ENCODE measurements at regions not wholly inside any gene's neighbourhood (a gene's known extent, or its start where the extent isn't known, plus 50 kb on each side); places are given as distances from the start of the nearest gene placed in this dataset.

DNA sequence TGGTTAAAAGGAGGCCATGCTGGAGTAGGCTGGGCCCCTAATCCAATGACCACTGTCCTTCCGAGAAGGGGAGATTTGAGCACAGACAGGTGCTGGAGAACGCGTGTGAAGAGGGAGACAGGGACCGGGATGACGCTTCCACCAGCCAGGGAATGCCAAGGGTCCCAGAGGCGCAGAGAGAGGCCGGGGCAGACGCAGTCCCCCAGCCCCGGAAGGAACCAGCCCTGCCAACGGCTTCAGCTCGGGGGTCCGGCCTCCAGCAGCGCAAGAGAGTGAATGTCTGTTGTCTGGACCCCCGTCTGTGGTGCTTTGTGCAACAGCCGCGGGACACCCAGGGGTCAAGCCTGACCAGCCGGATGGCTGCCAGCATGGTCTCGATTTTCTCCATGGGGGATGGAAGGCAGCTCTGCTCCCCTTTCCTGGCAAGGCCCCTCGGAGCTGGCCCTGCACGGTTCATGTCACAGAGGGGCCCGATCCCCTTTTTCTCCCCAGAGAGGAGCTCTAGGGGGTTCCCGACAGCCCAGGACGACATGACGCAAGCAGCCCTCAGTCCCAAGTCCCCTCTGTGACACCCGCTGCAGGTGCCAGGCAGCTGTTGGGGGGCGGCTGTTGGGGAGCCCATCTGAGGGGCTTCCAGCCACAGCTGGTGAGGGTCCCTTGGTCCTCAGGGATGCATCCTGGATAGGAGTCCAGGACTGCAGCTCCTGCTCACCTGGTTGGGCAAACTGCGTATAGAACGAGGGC is 73.5 kb downstream of the SIK1 start:
- no peaks in the 10 kb centered on the region for H3K27me3 Mint-ChIP-seq
- H3K36me3 Mint-ChIP-seq: no peaks in the 10 kb centered on the region
- ATAC-seq (replicated peaks): no peak
- no peak for DNase-seq
- no peaks in the 10 kb centered on the region for H3K9me3 Mint-ChIP-seq
- H3K4me3 Mint-ChIP-seq: peak overlapping the region in 1 of 2 donors; percentile 5
- peaks cover 27 to 31% of the 10 kb centered on the region in 2 donors for H3K4me1 Mint-ChIP-seq
- peak overlapping the region; percentile 65 for H3K27ac Mint-ChIP-seq

DNA sequence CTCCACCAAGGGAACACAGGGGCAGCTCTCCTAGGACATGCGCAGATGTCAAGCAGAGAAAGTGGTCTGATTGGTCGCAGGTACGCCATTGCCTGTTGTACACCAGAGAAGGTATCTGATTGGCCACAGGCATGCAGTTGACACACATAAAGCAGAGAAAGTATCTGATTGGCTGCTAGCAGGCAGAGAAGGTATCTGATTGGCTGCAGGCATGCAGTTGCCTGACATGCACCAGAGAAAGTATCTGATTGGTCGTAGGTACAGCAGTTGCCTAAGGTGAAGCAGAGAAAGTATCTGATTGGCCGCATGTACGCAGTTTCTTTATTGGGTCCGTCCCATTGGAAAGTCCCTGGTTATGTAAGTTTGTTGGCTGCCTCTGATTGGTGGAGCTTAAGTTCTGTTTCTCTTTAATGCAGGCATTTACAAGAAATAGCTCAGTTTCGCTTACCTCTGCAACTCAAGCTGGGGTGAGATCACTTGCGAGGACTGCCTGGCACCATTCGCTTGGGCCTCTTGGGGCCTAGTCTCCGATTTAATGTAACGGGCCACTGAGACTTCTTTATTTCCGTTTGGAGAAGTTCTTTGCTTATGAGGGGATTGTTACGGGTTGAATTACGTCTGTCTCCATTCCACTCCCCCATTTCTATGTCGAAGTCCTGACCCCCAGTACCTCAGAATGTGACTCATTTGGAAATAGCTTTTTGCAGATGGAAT is 74.2 kb downstream of the SIK1 start:
- peak overlapping the region; percentile 80 for H3K27ac Mint-ChIP-seq
- peaks cover 26 to 31% of the 10 kb centered on the region in 2 donors for H3K4me1 Mint-ChIP-seq
- H3K36me3 Mint-ChIP-seq: no peaks in the 10 kb centered on the region
- no peaks in the 10 kb centered on the region for H3K9me3 Mint-ChIP-seq
- ATAC-seq (replicated peaks) (peak; percentile 64 to 66), DNase-seq (peak; percentile 26)
- no peaks in the 10 kb centered on the region for H3K27me3 Mint-ChIP-seq
- peak overlapping the region in 1 of 2 donors; percentile 5 for H3K4me3 Mint-ChIP-seq

DNA sequence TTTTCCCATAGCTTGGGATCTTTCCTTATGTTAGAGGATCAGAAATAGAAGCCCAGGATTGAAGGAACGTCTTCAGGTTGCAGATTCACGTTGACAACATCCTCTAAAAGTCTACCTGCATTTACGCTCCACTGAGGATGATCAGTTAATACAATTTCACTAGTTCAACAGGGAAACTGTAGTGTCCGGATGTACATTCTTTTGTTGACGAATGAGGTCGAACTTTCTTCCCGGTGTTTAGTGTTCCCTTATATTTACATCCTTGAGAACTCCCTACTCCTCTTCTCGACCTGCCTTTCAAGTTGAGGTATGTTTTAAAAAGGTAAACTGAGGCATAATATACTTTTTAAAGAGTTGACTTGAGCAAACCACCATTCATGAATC is 74.8 kb downstream of the SIK1 start:
- Mint-ChIP-seq H3K9me3 (no peaks in the 10 kb centered on the region), H3K4me3 (no peak overlapping the region), H3K36me3 (no peaks in the 10 kb centered on the region), H3K27ac (peak overlapping the region; percentile 80), H3K27me3 (no peaks in the 10 kb centered on the region), H3K4me1 (peaks cover 26 to 36% of the 10 kb centered on the region in 2 donors)
- DNase-seq (no peak), ATAC-seq (replicated peaks) (no peak)

DNA sequence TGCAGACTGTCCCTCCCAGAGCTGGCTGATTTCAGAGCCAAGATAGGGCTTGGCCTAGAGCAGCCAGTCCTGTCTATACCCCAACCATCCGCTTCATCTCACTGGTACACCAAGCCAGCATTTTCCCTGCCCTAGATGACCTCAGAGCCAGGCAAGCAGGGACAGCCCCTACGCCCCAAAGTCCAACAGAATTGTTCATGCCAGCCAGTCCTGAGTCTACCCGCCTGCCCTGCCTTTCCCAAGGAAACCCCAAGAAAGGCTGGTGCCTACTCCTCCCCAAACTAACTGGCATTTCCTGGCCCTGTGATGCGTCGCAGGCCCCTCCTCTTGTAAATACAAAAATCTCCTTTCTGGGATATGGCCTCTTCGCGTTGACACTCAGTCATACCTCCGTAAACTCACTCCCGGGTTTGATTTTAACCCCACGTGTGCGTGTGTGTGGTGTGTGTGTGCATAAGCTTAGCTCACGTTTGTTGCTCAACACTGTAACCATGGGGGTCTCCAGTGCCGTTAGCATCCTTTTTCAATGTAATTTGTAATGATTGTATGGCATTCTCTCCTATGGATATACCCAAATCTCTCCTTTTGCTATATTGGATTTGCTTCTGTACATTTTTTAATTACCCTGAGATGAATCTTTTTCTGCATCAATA is 75.3 kb downstream of the SIK1 start:
- ATAC-seq (replicated peaks): no peak
- Mint-ChIP-seq H3K27me3 (no peaks in the 10 kb centered on the region), H3K4me3 (no peak overlapping the region), H3K36me3 (no peaks in the 10 kb centered on the region), H3K4me1 (peaks cover 26 to 35% of the 10 kb centered on the region in 2 donors), H3K9me3 (no peaks in the 10 kb centered on the region), H3K27ac (peak overlapping the region; percentile 2)
- no peak for DNase-seq

DNA sequence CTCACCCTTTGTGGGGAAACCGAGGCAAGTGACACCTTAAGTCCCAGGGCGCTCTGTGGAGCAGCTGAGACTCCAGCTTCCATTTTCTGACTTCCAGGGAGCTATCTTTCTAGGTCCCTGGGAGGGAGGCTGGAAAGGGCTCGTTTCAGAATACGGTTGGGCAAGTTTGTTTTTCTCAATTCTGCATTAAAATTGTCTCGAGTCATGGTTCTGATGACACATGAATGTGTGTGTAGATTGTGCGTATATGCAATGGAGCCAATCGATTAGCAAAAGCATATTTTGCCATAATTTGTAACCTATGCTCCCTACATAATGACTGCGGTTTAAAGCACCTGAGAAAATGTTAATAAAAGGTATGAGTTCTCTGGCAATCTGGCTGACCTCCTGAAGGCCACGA is 77.3 kb downstream of the SIK1 start:
- H3K9me3 Mint-ChIP-seq: no peaks in the 10 kb centered on the region
- no peaks in the 10 kb centered on the region for H3K27me3 Mint-ChIP-seq
- ATAC-seq (replicated peaks) (no peak), DNase-seq (no peak)
- no peak overlapping the region for H3K27ac Mint-ChIP-seq
- H3K4me3 Mint-ChIP-seq: no peak overlapping the region
- H3K36me3 Mint-ChIP-seq: no peaks in the 10 kb centered on the region
- peaks cover 19% of the 10 kb centered on the region in 2 donors for H3K4me1 Mint-ChIP-seq

DNA sequence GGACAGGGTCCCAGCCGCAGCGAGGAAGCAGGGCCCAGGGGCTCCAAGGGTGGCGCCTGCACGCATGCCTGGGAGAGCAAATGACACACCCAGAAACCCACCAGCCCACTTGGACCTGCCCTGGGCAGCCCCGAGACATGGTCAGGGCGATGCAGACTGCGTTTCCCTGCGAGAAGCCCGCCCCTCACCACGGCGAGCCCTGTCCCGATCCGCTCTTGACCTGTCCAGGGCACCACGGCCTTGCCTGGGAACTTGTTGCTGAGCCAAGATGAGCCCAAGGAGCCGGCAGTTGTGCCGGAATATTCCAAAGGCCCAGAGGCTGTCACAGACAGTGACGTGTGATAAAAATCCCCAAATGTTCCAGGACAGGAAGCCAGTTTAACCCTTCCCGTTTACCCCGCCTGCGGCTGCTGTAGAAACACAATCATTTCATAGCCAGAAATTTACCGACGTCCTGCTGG is 78.1 kb downstream of the SIK1 start:
- H3K36me3 Mint-ChIP-seq: no peaks in the 10 kb centered on the region
- H3K4me3 Mint-ChIP-seq: no peak overlapping the region
- peaks cover 16% of the 10 kb centered on the region in 2 donors for H3K4me1 Mint-ChIP-seq
- DNase-seq (no peak), ATAC-seq (replicated peaks) (no peak)
- H3K27ac Mint-ChIP-seq: no peak overlapping the region
- H3K9me3 Mint-ChIP-seq: no peaks in the 10 kb centered on the region
- H3K27me3 Mint-ChIP-seq: no peaks in the 10 kb centered on the region

DNA sequence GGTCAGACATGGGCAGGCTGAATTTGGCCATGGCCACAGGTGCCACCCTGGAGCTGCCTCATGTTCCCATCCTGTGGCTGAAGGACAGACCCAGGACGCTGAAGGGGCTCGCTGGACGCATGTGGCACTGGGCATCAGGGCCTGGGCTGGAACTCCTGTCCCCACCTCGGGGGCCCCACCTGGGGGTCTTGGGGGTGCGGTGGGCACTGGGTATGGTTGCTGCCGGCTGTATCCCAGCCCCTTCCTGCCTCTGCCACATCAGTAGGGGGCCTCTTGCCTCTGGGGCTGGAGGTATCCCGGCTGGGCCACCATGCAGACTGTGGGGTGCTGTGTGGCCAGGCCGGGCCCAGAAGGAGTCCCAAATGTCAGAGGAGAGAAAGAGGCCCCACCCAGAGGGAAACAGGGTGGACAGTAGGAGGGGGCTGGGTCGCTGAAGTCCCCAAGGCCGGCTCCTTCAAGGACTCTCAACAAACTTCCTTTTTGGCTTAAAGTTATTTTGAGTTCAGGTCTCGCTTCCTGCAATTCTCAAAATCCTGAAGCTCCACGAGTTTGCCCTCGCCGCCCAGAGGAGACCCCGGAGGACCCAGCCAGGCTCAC is 78.7 kb downstream of the SIK1 start:
- no peaks in the 10 kb centered on the region for H3K27me3 Mint-ChIP-seq
- no peak for DNase-seq
- H3K9me3 Mint-ChIP-seq: no peaks in the 10 kb centered on the region
- ATAC-seq (replicated peaks): no peak
- no peak overlapping the region for H3K4me3 Mint-ChIP-seq
- H3K4me1 Mint-ChIP-seq: peaks cover 12 to 14% of the 10 kb centered on the region in 2 donors
- no peak overlapping the region for H3K27ac Mint-ChIP-seq
- H3K36me3 Mint-ChIP-seq: no peaks in the 10 kb centered on the region

DNA sequence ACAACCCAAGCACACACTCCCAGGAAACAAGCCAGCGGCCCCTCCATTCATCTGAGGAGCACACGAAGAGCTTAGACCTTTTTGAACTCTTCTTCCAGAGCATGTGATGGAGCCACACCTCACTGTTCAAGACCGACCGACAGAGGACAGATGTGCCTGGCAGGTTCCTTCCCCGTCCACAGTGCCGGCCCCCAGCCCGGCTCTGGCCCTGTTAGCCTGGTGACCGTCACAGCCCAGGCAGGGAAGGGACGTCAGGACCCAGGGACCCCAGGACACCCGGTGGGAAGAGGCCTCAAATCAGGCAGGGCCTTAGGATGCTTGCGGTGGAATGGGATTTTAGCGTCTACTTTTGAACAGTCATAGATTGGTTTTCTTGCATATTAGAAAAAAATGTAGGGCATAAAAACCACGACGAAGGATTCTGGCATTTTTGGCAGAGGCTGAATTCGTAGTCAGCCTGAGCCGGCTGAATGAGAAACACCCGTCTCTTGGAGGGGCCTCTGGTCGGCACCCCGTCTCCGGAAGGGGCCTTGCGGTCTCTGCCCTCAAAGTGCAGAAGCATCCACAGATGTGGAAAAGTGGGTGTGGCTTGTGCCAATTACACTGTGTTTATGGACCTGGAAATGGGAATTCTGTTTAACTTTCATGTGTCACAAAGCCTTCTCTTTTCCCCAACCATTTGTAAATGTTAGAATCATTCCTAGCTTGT is 79.3 kb downstream of the SIK1 start:
- Mint-ChIP-seq H3K9me3 (no peaks in the 10 kb centered on the region), H3K4me1 (peaks cover 6 to 8% of the 10 kb centered on the region in 2 donors), H3K27me3 (no peaks in the 10 kb centered on the region), H3K4me3 (no peak overlapping the region), H3K27ac (no peak overlapping the region), H3K36me3 (no peaks in the 10 kb centered on the region)
- no peak for DNase-seq
- no peak for ATAC-seq (replicated peaks)

DNA sequence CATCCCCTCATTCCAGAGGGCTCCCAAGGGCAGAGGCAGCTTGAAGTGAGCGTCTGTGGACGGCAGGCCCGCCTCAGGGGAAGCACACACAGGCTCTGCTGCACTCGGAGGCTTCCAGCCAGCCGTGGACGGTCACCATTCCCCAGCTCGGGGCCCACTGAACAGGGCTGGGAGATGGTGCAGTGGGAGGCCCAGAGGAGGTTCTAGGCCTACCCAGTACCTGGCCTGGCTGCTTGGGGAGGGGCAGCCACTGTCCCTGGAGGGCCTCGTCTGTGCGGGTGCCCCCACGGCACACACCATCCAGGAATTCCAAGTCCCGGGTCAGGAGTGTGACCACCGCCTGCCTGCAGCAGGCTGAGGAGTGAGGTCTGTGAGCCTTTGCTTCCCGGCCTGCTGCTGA is 80.4 kb downstream of the SIK1 start:
- Mint-ChIP-seq H3K4me3 (no peak overlapping the region), H3K9me3 (no peaks in the 10 kb centered on the region), H3K27ac (no peak overlapping the region), H3K4me1 (peaks cover 5 to 7% of the 10 kb centered on the region in 2 donors), H3K36me3 (no peaks in the 10 kb centered on the region), H3K27me3 (no peaks in the 10 kb centered on the region)
- ATAC-seq (replicated peaks) (no peak), DNase-seq (no peak)

DNA sequence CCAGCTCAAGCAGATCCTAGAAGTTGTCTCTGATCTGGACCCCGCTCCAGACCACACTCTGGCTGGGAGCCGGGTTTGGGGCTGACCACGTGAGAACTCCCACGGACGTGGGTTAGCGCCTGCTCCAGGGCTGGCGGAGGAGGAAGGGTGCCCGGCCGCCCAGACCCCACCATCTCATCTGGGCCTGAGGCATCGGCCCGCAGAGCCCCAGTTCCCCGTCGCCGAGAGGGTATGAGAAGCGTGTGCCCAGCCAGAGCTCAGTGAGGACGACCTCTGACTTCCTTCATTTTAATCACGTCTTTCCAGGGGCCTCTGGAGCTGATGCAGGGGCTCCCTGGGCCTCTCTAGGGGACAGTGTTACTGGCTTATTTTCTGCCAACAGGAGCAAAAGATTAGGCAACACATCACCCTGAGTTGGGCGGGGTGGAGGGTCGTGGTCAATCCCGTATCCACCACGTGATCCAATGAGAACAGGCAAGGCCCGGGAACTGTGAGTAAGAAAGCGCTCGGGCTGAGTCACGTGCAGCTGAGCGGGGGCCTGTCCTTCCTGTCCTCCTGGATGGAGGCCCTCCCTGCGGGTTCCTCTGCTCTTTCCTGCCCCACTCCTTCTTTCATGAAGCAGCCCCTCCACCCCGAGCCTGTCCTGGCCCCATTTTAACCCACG is 81.1 kb downstream of the SIK1 start:
- no peak for DNase-seq
- Mint-ChIP-seq H3K36me3 (no peaks in the 10 kb centered on the region), H3K27ac (no peak overlapping the region), H3K27me3 (peaks cover 0 to 2% of the 10 kb centered on the region in 2 donors), H3K9me3 (no peaks in the 10 kb centered on the region), H3K4me1 (peaks cover 5 to 7% of the 10 kb centered on the region in 2 donors), H3K4me3 (no peak overlapping the region)
- peak in 1 of 2 donors; percentile 20 for ATAC-seq (replicated peaks)

DNA sequence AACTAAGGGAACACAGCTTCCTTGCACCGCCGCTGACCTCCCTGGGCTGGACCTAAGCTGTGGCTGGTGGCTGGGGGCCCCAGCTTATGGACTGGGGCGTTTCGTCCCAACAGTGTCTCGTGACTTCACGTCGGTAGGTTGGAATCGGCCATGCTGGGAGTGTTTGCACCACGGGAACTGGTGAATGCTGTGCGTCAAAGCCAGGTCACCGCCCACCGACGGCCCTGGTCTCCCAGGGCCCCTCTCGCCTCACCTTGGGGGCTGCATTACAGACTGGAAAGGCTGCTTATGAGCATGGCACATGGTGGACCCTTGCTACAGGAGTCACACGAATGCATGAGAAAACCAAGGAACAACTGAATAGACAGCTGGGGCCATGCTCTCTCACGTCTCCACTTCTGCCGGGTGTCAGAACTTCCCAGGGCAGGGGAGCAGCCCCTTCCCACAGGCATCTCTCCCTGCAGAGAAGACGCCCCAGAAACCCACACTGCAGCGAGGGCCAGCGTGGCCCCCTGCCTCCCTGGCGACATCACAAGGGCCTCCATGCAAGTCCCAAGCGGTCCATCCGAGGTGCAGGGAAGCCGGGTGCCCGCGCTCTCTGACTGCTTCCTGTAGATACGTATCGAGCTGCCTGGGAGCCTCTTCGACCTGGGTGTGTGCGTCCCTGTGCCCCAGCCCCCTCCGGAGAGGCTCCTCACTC is 81.7 kb downstream of the SIK1 start:
- H3K4me3 Mint-ChIP-seq: no peak overlapping the region
- H3K4me1 Mint-ChIP-seq: peaks cover 9 to 10% of the 10 kb centered on the region in 2 donors
- peaks cover 0 to 7% of the 10 kb centered on the region in 2 donors for H3K27me3 Mint-ChIP-seq
- ATAC-seq (replicated peaks): no peak
- no peak for DNase-seq
- H3K9me3 Mint-ChIP-seq: no peaks in the 10 kb centered on the region
- no peak overlapping the region for H3K27ac Mint-ChIP-seq
- H3K36me3 Mint-ChIP-seq: no peaks in the 10 kb centered on the region

DNA sequence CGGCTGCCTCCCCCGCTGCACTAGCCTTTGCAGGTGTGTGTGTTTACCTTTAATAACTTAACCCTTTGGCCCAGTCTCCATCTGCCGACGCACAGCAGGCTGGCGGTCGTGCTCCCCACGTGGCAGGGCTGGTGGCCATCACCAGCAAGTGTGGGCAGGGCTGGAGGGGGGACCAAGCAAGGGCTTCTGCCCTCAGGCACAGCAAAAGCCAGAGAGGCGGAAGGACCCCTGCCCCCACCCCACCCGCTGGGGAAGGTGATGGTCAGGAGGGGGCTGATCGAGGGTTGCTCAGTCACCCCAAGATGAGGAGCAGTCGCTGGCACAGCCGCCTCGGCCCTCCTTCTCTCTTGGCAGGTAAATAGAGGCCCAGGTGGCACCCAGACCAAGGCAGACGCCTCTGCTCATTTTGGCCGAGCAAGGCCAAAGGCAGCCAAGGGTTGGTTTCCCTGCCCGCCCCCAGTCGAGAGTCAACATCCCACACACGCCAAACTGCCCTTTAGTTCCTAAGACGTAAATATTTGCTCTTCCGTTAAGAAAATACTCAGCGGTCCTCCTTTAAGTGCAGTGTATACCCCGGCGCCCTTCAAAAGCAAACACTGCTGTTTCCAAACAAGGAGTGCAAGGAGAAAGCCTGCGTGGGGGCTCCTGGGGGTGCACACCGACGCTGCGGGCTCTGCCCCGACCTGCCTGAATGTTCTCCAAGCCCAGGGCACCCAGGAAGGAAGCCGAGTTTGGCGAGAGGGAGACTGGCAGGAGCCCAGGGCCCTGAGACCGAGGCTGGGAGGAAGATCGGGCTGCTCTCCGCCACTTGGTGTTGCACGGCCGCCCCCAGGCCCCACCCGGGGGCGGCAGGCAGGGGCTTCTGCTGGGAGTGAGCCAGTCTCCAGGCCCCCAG is 82.7 kb downstream of the SIK1 start:
- no peak overlapping the region for H3K4me3 Mint-ChIP-seq
- peaks cover 12 to 14% of the 10 kb centered on the region in 2 donors for H3K4me1 Mint-ChIP-seq

More for the DNA sequence above, 82.7 kb downstream of the SIK1 start:
- ATAC-seq (replicated peaks): no peak
- Mint-ChIP-seq H3K27ac (no peak overlapping the region), H3K36me3 (no peaks in the 10 kb centered on the region), H3K27me3 (peaks cover 0 to 8% of the 10 kb centered on the region in 2 donors), H3K9me3 (no peaks in the 10 kb centered on the region)
- DNase-seq: no peak
